ENCODE measurements at regions not wholly inside any gene's neighbourhood (a gene's known extent, or its start where the extent isn't known, plus 50 kb on each side); places are given as distances from the start of the nearest gene placed in this dataset.
A peak's percentile ranks its signal among the peaks of the same experiment; 100 is the strongest.

GRCh38 chr6:91970700-91971099 lies 1383.8 kb upstream of the MAP3K7 start:
- H3K9me3 Mint-ChIP-seq (ENCODE audit: unreplicated experiment) = peaks cover 8% of the 10 kb centered on the region
- DNase-seq = no peak
- H3K4me3 Mint-ChIP-seq (ENCODE audit: unreplicated experiment) = no peak overlapping the region
- H3K27ac Mint-ChIP-seq (ENCODE audit: unreplicated experiment) = no peak overlapping the region
- no peak for TF ChIP-seq CTCF (IDR thresholded peaks at IDR 0.05; ENCODE audit: partially characterized antibody, unreplicated experiment)
- peaks cover 23% of the 10 kb centered on the region for H3K36me3 Mint-ChIP-seq (ENCODE audit: unreplicated experiment)
- H3K4me1 Mint-ChIP-seq (ENCODE audit: low read depth, unreplicated experiment) = no peaks in the 10 kb centered on the region
- H3K27me3 Mint-ChIP-seq (ENCODE audit: unreplicated experiment) = no peaks in the 10 kb centered on the region

GRCh38 chr6:91965872-91966271 lies 1379.0 kb upstream of the MAP3K7 start:
- no peak overlapping the region for H3K27ac Mint-ChIP-seq (ENCODE audit: unreplicated experiment)
- peaks cover 27% of the 10 kb centered on the region for H3K36me3 Mint-ChIP-seq (ENCODE audit: unreplicated experiment)
- TF ChIP-seq CTCF (IDR thresholded peaks at IDR 0.05; ENCODE audit: partially characterized antibody, unreplicated experiment) = no peak
- peaks cover 15% of the 10 kb centered on the region for H3K9me3 Mint-ChIP-seq (ENCODE audit: unreplicated experiment)
- H3K27me3 Mint-ChIP-seq (ENCODE audit: unreplicated experiment) = no peaks in the 10 kb centered on the region
- no peak overlapping the region for H3K4me3 Mint-ChIP-seq (ENCODE audit: unreplicated experiment)
- no peak for DNase-seq
- peaks cover 13% of the 10 kb centered on the region for H3K4me1 Mint-ChIP-seq (ENCODE audit: low read depth, unreplicated experiment)

GRCh38 chr6:91961671-91962070 lies 1374.8 kb upstream of the MAP3K7 start:
- Mint-ChIP-seq H3K9me3 (ENCODE audit: unreplicated experiment) (peaks cover 10% of the 10 kb centered on the region), H3K4me3 (ENCODE audit: unreplicated experiment) (no peak overlapping the region), H3K36me3 (ENCODE audit: unreplicated experiment) (peaks cover 17% of the 10 kb centered on the region), H3K4me1 (ENCODE audit: low read depth, unreplicated experiment) (peaks cover 13% of the 10 kb centered on the region), H3K27me3 (ENCODE audit: unreplicated experiment) (no peaks in the 10 kb centered on the region), H3K27ac (ENCODE audit: unreplicated experiment) (peak overlapping the region; percentile 87)
- no peak for DNase-seq
- TF ChIP-seq CTCF (IDR thresholded peaks at IDR 0.05; ENCODE audit: partially characterized antibody, unreplicated experiment) = no peak

GRCh38 chr6:91961236-91961635 lies 1374.4 kb upstream of the MAP3K7 start:
- peaks cover 13% of the 10 kb centered on the region for H3K4me1 Mint-ChIP-seq (ENCODE audit: low read depth, unreplicated experiment)
- peak overlapping the region; percentile 45 for H3K27ac Mint-ChIP-seq (ENCODE audit: unreplicated experiment)
- TF ChIP-seq CTCF (IDR thresholded peaks at IDR 0.05; ENCODE audit: partially characterized antibody, unreplicated experiment) = no peak
- peaks cover 12% of the 10 kb centered on the region for H3K36me3 Mint-ChIP-seq (ENCODE audit: unreplicated experiment)
- peaks cover 7% of the 10 kb centered on the region for H3K9me3 Mint-ChIP-seq (ENCODE audit: unreplicated experiment)
- H3K4me3 Mint-ChIP-seq (ENCODE audit: unreplicated experiment) = peak overlapping the region; percentile 68
- no peak for DNase-seq
- no peaks in the 10 kb centered on the region for H3K27me3 Mint-ChIP-seq (ENCODE audit: unreplicated experiment)

GRCh38 chr6:91941838-91942237 lies 1355.0 kb upstream of the MAP3K7 start:
- H3K9me3 Mint-ChIP-seq (ENCODE audit: unreplicated experiment) = peaks cover 2% of the 10 kb centered on the region
- H3K27ac Mint-ChIP-seq (ENCODE audit: unreplicated experiment) = no peak overlapping the region
- no peak overlapping the region for H3K4me3 Mint-ChIP-seq (ENCODE audit: unreplicated experiment)
- peaks cover 2% of the 10 kb centered on the region for H3K27me3 Mint-ChIP-seq (ENCODE audit: unreplicated experiment)
- no peak for TF ChIP-seq CTCF (IDR thresholded peaks at IDR 0.05; ENCODE audit: partially characterized antibody, unreplicated experiment)
- DNase-seq = no peak
- no peaks in the 10 kb centered on the region for H3K4me1 Mint-ChIP-seq (ENCODE audit: low read depth, unreplicated experiment)
- H3K36me3 Mint-ChIP-seq (ENCODE audit: unreplicated experiment) = peaks cover 16% of the 10 kb centered on the region

Data from glutamatergic neuron (in vitro differentiated cells).